ENCODE measurements at regions not wholly inside any gene's neighbourhood (a gene's known extent, or its start where the extent isn't known, plus 50 kb on each side); places are given as distances from the start of the nearest gene placed in this dataset.

DNA sequence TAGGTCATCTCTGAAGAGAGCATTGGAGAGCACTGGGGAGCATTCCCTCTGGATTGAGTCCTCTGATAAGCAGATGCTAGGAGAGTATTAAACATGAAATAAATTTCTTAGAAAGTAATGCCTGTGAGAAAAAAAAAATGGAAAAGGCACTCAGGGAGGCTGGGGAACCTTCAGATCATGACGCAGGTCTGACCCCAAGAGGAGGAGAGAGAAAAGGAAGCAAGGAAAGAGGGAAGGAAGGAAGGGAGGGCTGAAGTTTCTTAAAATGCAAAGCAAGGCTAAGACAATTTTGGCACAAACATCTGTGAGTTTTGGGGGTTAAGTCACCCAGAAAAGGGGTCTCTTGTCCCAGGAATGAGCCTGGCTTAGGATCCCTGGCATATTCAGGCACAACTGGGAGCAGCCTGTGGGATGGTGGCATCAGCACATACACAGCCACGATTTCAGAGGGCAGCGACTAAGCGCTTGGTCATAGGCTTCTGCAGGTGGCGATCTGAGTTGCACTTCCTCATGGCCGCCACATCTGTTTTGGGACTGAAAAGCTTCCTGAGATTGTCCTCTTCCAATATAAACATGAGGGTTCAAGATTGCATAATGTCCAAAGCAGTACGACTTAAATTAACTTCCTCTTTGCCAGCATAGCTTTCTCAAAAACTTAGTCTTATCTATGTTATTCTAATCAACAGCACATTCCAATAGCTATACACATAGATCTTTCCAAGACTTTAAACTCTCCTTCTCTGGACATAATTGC lies 692.7 kb downstream of the DNAH5 start:
- POLR2A ChIA-PET: no interaction called here
- no peaks in the 10 kb centered on the region for H3K36me3 Mint-ChIP-seq (ENCODE audit: low read depth)
- no peak overlapping the region for H3K4me3 Mint-ChIP-seq
- H3K27ac Mint-ChIP-seq: no peak overlapping the region
- no peaks in the 10 kb centered on the region for H3K4me1 Mint-ChIP-seq
- no peaks in the 10 kb centered on the region for H3K27me3 Mint-ChIP-seq
- peaks cover 8% of the 10 kb centered on the region for H3K9me3 Mint-ChIP-seq
- DNase-seq: no peak
- CTCF ChIA-PET: no interaction called here

DNA sequence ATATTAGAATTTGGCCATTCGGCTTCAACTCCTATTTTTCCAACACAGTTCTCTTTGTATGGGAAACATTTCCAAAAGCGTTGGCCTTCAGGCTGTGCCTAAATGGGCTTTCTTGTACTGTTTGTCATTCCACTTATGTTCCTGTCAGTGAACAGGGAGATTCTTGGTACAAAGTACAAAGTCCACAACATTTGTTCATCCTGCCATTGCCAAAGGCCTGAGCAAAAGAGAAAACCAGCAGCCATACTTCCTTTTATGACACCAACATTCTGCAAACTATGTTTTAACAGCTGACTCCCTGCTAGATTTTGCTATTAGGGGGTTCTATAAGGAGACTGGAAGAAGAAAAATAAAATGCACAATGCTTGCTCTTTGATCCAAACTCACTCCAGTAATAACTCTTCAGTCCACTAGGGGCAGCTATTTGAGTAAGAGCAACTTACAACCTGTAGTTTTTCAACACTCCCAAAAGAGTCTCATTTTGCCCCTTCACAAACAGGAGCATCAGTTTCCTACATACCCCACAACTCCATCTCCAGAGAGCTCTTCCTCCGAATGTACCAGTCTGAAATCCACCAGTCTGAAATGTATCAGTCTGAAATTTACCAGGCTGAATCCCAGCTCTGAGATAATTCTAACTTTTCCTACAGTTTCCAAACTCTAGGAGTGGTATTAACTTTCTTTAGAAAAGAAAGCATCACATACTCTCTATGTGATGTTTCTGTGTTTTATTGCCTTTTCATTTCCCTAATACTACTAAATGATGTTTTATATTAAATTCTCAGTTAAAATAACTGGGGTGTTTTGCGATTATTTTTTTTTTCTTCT lies 693.8 kb downstream of the DNAH5 start:
- peaks cover 8% of the 10 kb centered on the region for H3K9me3 Mint-ChIP-seq
- ChIA-PET POLR2A (no interaction called here), CTCF (no interaction called here)
- H3K4me3 Mint-ChIP-seq: no peak overlapping the region
- no peak overlapping the region for H3K27ac Mint-ChIP-seq
- DNase-seq: no peak
- no peaks in the 10 kb centered on the region for H3K27me3 Mint-ChIP-seq
- H3K36me3 Mint-ChIP-seq (ENCODE audit: low read depth): no peaks in the 10 kb centered on the region
- no peaks in the 10 kb centered on the region for H3K4me1 Mint-ChIP-seq

DNA sequence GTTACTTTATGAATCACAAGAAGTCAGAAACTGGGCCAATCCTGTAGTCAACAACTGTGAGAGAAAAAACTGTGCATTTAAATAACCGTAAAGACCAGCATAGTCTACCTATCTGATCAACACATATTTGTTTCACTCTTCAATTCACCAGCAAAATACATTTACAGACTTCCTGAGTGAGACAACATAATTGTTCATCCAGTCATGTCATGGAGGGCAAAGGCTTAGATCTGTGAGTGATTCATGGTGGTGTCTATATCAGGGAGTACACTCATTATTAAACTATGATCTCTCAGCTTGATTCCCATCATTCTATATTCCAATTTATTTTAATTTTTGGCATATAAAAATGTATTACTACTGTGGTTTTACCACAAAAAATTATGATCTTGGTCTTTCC lies 694.6 kb downstream of the DNAH5 start:
- ChIA-PET POLR2A (no interaction called here), CTCF (no interaction called here)
- H3K4me3 Mint-ChIP-seq: no peak overlapping the region
- H3K4me1 Mint-ChIP-seq: no peaks in the 10 kb centered on the region
- peaks cover 7% of the 10 kb centered on the region for H3K9me3 Mint-ChIP-seq
- no peak for DNase-seq
- no peak overlapping the region for H3K27ac Mint-ChIP-seq
- no peaks in the 10 kb centered on the region for H3K36me3 Mint-ChIP-seq (ENCODE audit: low read depth)
- no peaks in the 10 kb centered on the region for H3K27me3 Mint-ChIP-seq

DNA sequence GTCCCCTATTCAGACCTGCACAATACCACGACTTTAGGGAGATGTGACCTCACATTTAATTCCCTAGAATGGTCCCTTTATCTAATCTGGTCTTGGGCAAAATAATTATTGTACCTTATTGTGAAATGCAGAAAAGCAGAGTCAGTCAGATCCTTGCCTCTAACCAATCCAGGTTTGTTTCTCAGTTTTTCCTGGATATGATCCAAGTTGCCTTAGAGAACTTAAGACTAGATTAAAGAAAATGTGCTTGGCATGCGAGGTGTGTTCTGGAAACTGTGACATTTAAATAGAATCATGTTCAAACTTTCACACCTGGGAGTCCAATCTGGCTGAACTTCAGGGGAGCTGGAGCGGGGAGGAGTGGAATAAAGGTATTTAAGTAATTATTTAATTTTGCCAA lies 696.2 kb downstream of the DNAH5 start:
- Mint-ChIP-seq H3K4me1 (no peaks in the 10 kb centered on the region), H3K36me3 (ENCODE audit: low read depth) (no peaks in the 10 kb centered on the region), H3K4me3 (no peak overlapping the region), H3K27me3 (no peaks in the 10 kb centered on the region), H3K27ac (no peak overlapping the region), H3K9me3 (peaks cover 3% of the 10 kb centered on the region)
- ChIA-PET CTCF (no interaction called here), POLR2A (no interaction called here)
- DNase-seq: no peak

DNA sequence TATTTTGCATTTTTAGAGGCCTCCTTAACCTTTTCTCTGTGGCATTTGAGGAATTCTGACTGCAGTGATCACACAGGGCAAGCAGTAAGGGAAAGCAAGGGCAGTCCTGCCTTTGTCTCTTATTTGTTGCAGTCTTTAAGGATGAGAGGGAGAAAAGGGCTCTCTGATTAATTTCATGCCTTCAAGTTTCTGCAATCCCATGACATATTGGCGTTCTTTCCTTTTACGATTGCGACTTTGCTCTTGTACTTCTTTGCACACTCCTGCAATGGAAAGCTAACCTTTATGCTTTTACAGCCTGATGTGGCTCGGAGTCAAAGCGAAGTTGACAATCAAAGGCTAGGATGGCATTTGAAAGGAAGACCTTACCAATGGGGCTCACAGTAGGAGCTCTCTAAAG lies 698.4 kb downstream of the DNAH5 start:
- no peaks in the 10 kb centered on the region for H3K9me3 Mint-ChIP-seq

DNA sequence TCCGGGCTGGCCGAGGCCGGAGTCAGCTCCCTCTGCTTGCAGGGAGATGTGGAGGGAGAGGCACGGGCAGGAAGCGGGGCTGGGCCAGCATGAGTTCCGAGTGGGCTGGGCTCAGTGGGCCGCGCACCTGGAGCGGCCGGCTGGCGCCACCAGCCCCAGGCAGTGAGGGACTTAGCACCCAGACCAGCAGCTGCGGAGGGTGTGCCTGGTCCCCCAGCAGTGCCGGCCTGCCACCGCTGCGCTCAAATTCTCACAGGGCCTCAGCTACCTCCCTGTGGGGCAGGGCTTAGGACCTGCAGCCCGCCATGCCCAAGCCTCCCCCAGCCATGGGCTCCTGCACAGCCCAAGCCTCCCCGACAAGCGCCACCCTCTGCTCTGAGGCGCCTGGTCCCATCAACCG lies 700.3 kb downstream of the DNAH5 start:
- Mint-ChIP-seq H3K9me3 (no peaks in the 10 kb centered on the region), H3K4me1 (no peaks in the 10 kb centered on the region), H3K4me3 (no peak overlapping the region), H3K36me3 (ENCODE audit: low read depth) (no peaks in the 10 kb centered on the region), H3K27ac (no peak overlapping the region), H3K27me3 (no peaks in the 10 kb centered on the region)
- no peak for DNase-seq
- POLR2A ChIA-PET: no interaction called here
- CTCF ChIA-PET: interaction anchor here (0.6 kb wide), 1 partner anchor 135 kb away, joined by 3 read pairs; no protein-coding TSS in a partner anchor

More for the DNA sequence above, 698.4 kb downstream of the DNAH5 start:
- no peaks in the 10 kb centered on the region for H3K4me1 Mint-ChIP-seq
- DNase-seq: no peak
- H3K36me3 Mint-ChIP-seq (ENCODE audit: low read depth): no peaks in the 10 kb centered on the region
- ChIA-PET POLR2A (no interaction called here), CTCF (no interaction called here)
- no peak overlapping the region for H3K27ac Mint-ChIP-seq
- no peaks in the 10 kb centered on the region for H3K27me3 Mint-ChIP-seq
- no peak overlapping the region for H3K4me3 Mint-ChIP-seq

DNA sequence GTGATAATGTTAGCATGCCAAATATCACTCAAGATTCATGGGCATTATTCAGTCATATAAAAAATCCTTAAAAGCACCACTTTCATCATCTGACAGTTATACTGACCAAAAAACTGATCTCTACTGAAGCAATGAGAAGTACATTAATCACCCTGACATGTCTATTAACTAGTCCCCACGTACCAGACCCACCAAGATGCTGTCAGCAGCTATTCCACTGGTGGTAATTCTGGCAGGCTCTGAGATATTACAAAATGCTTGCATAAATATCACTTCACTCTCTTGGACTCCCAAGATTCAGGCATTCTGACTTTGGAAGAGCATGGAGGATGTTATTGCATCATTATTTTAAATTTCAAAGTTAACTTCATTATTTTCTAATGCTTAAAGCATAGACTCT lies 717.0 kb downstream of the DNAH5 start:
- no peak for DNase-seq
- Mint-ChIP-seq H3K27me3 (no peaks in the 10 kb centered on the region), H3K27ac (no peak overlapping the region), H3K36me3 (ENCODE audit: low read depth) (no peaks in the 10 kb centered on the region), H3K4me3 (no peak overlapping the region), H3K9me3 (peaks cover 3% of the 10 kb centered on the region), H3K4me1 (no peaks in the 10 kb centered on the region)
- ChIA-PET CTCF (no interaction called here), POLR2A (no interaction called here)

DNA sequence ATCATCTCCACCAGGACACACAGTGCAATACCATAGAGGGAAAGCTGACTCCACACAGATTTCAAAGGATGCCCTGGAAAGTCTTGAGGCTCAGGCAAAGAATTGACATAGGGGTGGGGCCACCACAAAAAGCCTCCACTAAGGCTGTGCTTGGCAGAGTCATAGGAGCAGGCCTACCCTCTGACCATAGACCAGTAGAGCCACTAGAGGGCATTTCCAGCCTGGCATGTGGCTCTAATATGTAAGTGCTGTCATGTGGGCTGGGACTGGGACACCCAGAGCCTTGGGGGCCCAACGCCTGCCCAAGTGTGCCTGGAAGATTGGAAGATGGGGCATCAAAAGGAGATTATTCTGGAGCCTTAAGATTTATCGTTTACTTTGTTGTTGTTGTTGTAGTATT lies 726.0 kb downstream of the DNAH5 start:
- Mint-ChIP-seq H3K9me3 (peaks cover 5% of the 10 kb centered on the region), H3K4me1 (no peaks in the 10 kb centered on the region), H3K36me3 (ENCODE audit: low read depth) (no peaks in the 10 kb centered on the region), H3K27ac (no peak overlapping the region), H3K4me3 (no peak overlapping the region), H3K27me3 (no peaks in the 10 kb centered on the region)
- CTCF ChIA-PET: no interaction called here
- POLR2A ChIA-PET: no interaction called here
- no peak for DNase-seq

DNA sequence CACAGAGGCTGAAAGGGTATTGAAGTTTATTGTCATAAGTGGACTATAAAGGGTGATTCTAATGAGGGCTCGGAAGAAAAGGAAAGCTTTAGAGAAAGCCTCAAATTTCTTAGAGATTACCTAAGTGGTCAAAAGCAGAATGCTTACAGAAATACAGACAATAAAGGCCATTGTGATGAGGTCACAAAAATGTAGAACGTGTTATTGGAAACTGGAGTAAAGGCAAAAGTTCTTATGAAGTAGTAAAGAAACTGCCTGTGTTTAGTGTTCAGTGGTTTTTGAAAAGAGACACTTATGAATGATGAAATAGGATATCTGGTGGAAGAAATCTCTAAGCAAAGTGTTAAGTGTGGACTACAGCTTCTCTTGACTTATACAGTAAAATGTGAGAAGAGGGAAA lies 726.9 kb downstream of the DNAH5 start:
- H3K4me3 Mint-ChIP-seq: no peak overlapping the region
- H3K36me3 Mint-ChIP-seq (ENCODE audit: low read depth): no peaks in the 10 kb centered on the region
- DNase-seq: no peak
- no peaks in the 10 kb centered on the region for H3K27me3 Mint-ChIP-seq
- POLR2A ChIA-PET: no interaction called here
- H3K27ac Mint-ChIP-seq: no peak overlapping the region
- CTCF ChIA-PET: no interaction called here
- H3K9me3 Mint-ChIP-seq: peaks cover 5% of the 10 kb centered on the region
- no peaks in the 10 kb centered on the region for H3K4me1 Mint-ChIP-seq

DNA sequence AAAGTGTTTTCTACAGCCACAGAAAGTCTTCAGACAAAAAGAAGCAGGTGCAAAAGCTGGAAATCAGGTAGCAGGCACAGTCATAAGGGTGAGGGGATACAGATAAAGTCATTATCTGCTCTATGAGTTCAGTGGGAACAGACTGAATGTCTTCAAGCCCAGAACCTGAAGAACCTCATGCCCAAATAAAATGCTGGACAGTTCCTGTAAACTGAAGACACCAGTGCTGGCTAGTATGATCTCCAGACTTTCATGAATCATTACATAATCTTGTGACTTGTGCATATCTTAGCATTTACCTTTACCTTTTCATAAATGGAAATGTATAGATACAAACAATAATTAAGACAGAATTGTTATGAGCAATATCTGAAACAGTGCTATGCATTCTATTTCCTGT lies 728.7 kb downstream of the DNAH5 start:
- Mint-ChIP-seq H3K27me3 (no peaks in the 10 kb centered on the region), H3K4me1 (no peaks in the 10 kb centered on the region), H3K27ac (no peak overlapping the region), H3K36me3 (ENCODE audit: low read depth) (no peaks in the 10 kb centered on the region), H3K9me3 (peaks cover 5% of the 10 kb centered on the region), H3K4me3 (no peak overlapping the region)
- ChIA-PET POLR2A (no interaction called here), CTCF (no interaction called here)
- no peak for DNase-seq

DNA sequence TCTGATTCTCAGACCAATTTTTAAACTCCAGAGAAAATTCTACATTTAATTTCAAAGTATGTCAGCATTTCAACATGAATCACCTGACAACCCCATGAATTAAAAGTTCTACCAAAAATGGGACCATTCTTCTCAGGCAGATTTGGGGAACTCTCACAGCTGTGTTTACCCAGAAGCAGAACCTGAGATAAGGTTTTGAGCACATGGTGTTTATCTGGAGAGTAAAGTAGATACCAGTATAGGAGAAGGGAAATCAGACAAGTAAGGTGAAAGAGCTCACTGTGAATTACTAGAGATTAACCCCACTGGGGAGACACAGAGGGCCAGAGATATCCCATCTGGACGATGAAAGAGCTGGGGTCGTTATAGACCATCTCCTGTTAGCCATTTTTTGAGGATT lies 729.1 kb downstream of the DNAH5 start:
- Mint-ChIP-seq H3K4me1 (no peaks in the 10 kb centered on the region), H3K36me3 (ENCODE audit: low read depth) (no peaks in the 10 kb centered on the region), H3K27ac (no peak overlapping the region), H3K9me3 (peaks cover 5% of the 10 kb centered on the region), H3K27me3 (no peaks in the 10 kb centered on the region), H3K4me3 (no peak overlapping the region)
- no peak for DNase-seq
- CTCF ChIA-PET: no interaction called here
- POLR2A ChIA-PET: no interaction called here

DNA sequence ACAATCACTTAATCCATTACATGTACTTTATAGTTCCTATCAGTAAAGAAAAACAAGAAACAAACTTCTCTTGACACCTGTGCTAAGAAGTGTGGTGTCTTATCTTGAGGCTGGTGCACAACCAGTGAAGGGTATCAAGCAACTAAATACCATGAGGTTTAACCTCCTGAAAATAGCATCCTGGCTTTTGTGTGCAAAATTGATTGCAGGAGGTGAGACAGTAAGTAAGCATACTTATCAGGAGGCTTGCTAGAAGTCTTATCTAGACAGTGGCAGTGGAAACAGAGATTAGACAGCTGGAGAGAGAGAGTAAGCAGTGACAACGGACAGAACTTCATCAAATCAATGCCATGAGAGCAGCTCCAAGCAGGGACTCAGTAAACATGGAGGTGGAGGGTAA lies 730.3 kb downstream of the DNAH5 start:
- no peak for DNase-seq
- POLR2A ChIA-PET: no interaction called here
- no peaks in the 10 kb centered on the region for H3K4me1 Mint-ChIP-seq
- CTCF ChIA-PET: no interaction called here
- no peak overlapping the region for H3K27ac Mint-ChIP-seq
- H3K27me3 Mint-ChIP-seq: no peaks in the 10 kb centered on the region
- peaks cover 7% of the 10 kb centered on the region for H3K9me3 Mint-ChIP-seq
- H3K36me3 Mint-ChIP-seq (ENCODE audit: low read depth): no peaks in the 10 kb centered on the region
- no peak overlapping the region for H3K4me3 Mint-ChIP-seq

DNA sequence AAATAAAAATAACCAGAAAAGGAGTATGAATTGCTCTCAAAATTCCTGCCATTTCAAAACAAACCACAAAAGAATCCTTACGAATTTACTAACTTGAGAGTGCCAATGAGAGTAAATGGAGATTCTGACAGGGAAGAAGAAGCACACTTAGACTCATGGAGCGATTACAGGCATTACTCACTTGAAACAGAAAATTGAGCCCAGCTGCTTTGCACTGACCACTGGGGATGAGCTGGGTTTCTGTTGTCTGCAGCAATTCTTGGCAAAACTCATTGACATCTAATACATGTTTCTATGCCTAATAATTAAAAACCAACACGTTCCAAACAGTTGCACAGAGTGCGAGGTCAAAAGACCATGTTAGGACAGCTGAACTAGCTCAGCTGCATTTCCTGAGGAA lies 731.6 kb downstream of the DNAH5 start:
- no peaks in the 10 kb centered on the region for H3K36me3 Mint-ChIP-seq (ENCODE audit: low read depth)
- H3K9me3 Mint-ChIP-seq: peaks cover 6% of the 10 kb centered on the region
- H3K27ac Mint-ChIP-seq: no peak overlapping the region
- H3K27me3 Mint-ChIP-seq: no peaks in the 10 kb centered on the region
- ChIA-PET CTCF (no interaction called here), POLR2A (no interaction called here)
- DNase-seq: no peak
- H3K4me3 Mint-ChIP-seq: no peak overlapping the region
- no peaks in the 10 kb centered on the region for H3K4me1 Mint-ChIP-seq

DNA sequence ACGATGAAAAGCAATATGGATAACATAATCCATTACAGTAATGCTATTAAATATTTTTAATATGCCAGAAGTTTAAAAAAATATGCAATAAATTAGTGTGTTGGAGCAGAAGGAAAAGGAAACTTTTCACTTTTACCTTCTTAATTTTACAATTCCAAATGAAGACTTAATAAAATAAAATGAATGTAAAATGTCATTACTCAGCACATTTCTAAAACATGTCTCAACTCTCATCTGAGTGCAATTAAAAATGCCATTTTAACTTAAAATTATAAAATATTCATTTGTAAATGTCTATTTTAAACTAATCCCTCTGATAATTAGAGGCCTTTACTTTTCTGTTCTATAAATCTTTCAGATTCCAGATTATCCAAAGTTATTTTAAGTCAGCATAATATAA lies 733.4 kb downstream of the DNAH5 start:
- POLR2A ChIA-PET: no interaction called here
- no peaks in the 10 kb centered on the region for H3K27me3 Mint-ChIP-seq

More for the DNA sequence above, 733.4 kb downstream of the DNAH5 start:
- no peaks in the 10 kb centered on the region for H3K4me1 Mint-ChIP-seq
- peaks cover 6% of the 10 kb centered on the region for H3K9me3 Mint-ChIP-seq
- no peak for DNase-seq
- H3K27ac Mint-ChIP-seq: no peak overlapping the region
- CTCF ChIA-PET: no interaction called here
- H3K36me3 Mint-ChIP-seq (ENCODE audit: low read depth): no peaks in the 10 kb centered on the region
- no peak overlapping the region for H3K4me3 Mint-ChIP-seq

Measured in activated CD4-positive, alpha-beta memory T cell treated with anti-CD3 and anti-CD28 coated beads, Interleukin-2, amount 10 ng/mL, durations not matched to agents 7 days and 5 days (primary cell).